ENCODE measurements at regions not wholly inside any gene's neighbourhood (a gene's known extent, or its start where the extent isn't known, plus 50 kb on each side); places are given as distances from the start of the nearest gene placed in this dataset.

DNA sequence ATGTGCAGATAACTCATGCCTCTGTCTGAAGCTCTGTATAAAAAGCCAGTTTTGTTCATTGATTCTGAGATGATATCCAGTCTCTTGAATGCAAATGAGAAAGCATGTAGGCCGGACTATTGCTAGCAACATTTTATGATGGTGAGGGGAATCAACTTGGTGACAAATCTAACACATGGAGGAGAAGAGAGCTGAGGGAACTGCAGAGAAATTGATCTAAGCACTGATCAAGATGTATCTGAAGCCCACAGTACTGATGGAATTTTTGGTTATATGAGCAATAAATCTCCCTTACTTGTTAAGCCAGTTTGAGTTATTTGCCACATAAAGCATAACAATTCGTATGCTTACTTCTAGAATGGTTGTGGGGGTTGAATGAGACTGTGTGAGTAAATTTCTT lies 295.6 kb upstream of the DDHD1 start:
- Histone ChIP-seq H3K27ac (no peak overlapping the region), H3K4me2 (no peak overlapping the region), H3K9me3 (no peaks in the 10 kb centered on the region), H3K4me3 (no peak overlapping the region), H3K4me1 (peaks cover 14% of the 10 kb centered on the region)
- DNase-seq (ENCODE audit: low read depth in 1 of 2, low spot score in 1 of 2): no peak
- FAIRE-seq: no peak
- CTCF ChIA-PET: interaction anchor here (1.6 kb wide), 1 partner anchor 16 kb away, joined by 7 read pairs; no protein-coding TSS in a partner anchor
- POLR2A ChIA-PET: no interaction called here
- ATAC-seq: no peak
- WGBS (ENCODE audit: missing lambda C conversion rate): 69% methylated on average over 2 of the region's 2 CpGs
- TF ChIP-seq, protein P1, sequence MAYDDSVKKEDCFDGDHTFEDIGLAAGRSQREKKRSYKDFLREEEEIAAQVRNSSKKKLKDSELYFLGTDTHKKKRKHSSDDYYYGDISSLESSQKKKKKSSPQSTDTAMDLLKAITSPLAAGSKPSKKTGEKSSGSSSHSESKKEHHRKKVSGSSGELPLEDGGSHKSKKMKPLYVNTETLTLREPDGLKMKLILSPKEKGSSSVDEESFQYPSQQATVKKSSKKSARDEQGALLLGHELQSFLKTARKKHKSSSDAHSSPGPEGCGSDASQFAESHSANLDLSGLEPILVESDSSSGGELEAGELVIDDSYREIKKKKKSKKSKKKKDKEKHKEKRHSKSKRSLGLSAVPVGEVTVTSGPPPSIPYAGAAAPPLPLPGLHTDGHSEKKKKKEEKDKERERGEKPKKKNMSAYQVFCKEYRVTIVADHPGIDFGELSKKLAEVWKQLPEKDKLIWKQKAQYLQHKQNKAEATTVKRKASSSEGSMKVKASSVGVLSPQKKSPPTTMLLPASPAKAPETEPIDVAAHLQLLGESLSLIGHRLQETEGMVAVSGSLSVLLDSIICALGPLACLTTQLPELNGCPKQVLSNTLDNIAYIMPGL (CRISPR knock-in tag; IDR thresholded peaks at IDR 0.05; ENCODE audit: borderline replicate concordance): no peak
- TF ChIP-seq MAFK (IDR thresholded peaks at IDR 0.05; ENCODE audit: partially characterized antibody): no peak
- TF ChIP-seq, protein P2, sequence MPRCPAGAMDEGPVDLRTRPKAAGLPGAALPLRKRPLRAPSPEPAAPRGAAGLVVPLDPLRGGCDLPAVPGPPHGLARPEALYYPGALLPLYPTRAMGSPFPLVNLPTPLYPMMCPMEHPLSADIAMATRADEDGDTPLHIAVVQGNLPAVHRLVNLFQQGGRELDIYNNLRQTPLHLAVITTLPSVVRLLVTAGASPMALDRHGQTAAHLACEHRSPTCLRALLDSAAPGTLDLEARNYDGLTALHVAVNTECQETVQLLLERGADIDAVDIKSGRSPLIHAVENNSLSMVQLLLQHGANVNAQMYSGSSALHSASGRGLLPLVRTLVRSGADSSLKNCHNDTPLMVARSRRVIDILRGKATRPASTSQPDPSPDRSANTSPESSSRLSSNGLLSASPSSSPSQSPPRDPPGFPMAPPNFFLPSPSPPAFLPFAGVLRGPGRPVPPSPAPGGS (IDR thresholded peaks at IDR 0.05): no peak
- TF ChIP-seq MYC (IDR thresholded peaks at IDR 0.05; ENCODE audit: borderline replicate concordance, low read length): no peak
- TF ChIP-seq, protein P3, sequence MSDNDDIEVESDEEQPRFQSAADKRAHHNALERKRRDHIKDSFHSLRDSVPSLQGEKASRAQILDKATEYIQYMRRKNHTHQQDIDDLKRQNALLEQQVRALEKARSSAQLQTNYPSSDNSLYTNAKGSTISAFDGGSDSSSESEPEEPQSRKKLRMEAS (IDR thresholded peaks at IDR 0.05): no peak
- TF ChIP-seq EHF (CRISPR knock-in tag; IDR thresholded peaks at IDR 0.05): no peak
- TF ChIP-seq, protein P4, sequence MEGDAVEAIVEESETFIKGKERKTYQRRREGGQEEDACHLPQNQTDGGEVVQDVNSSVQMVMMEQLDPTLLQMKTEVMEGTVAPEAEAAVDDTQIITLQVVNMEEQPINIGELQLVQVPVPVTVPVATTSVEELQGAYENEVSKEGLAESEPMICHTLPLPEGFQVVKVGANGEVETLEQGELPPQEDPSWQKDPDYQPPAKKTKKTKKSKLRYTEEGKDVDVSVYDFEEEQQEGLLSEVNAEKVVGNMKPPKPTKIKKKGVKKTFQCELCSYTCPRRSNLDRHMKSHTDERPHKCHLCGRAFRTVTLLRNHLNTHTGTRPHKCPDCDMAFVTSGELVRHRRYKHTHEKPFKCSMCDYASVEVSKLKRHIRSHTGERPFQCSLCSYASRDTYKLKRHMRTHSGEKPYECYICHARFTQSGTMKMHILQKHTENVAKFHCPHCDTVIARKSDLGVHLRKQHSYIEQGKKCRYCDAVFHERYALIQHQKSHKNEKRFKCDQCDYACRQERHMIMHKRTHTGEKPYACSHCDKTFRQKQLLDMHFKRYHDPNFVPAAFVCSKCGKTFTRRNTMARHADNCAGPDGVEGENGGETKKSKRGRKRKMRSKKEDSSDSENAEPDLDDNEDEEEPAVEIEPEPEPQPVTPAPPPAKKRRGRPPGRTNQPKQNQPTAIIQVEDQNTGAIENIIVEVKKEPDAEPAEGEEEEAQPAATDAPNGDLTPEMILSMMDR (IDR thresholded peaks at IDR 0.05): no peak
- TF ChIP-seq HOXB13 (CRISPR knock-in tag; IDR thresholded peaks at IDR 0.05; ENCODE audit: low read depth): no peak
- no peak for TF ChIP-seq SMC3 (IDR thresholded peaks at IDR 0.05)
- no peak for TF ChIP-seq FOSB (CRISPR knock-in tag; IDR thresholded peaks at IDR 0.05)
- no peak for TF ChIP-seq POLR2A (IDR thresholded peaks at IDR 0.05; ENCODE audit: low read length)
- no peak for TF ChIP-seq ZSCAN20 (CRISPR knock-in tag; IDR thresholded peaks at IDR 0.05)
- no peak for TF ChIP-seq BHLHE40 (IDR thresholded peaks at IDR 0.05; ENCODE audit: low read depth, low read length)
- no peak for TF ChIP-seq CBX2 (IDR thresholded peaks at IDR 0.05; ENCODE audit: borderline replicate concordance, low read depth)
- TF ChIP-seq, protein P5, sequence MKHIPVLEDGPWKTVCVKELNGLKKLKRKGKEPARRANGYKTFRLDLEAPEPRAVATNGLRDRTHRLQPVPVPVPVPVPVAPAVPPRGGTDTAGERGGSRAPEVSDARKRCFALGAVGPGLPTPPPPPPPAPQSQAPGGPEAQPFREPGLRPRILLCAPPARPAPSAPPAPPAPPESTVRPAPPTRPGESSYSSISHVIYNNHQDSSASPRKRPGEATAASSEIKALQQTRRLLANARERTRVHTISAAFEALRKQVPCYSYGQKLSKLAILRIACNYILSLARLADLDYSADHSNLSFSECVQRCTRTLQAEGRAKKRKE (CRISPR knock-in tag; IDR thresholded peaks at IDR 0.05; ENCODE audit: low read depth): no peak
- TF ChIP-seq CHD4 (IDR thresholded peaks at IDR 0.05; ENCODE audit: borderline replicate concordance): no peak
- TF ChIP-seq ZNF302 (CRISPR knock-in tag; IDR thresholded peaks at IDR 0.05): no peak
- TF ChIP-seq, protein P6, sequence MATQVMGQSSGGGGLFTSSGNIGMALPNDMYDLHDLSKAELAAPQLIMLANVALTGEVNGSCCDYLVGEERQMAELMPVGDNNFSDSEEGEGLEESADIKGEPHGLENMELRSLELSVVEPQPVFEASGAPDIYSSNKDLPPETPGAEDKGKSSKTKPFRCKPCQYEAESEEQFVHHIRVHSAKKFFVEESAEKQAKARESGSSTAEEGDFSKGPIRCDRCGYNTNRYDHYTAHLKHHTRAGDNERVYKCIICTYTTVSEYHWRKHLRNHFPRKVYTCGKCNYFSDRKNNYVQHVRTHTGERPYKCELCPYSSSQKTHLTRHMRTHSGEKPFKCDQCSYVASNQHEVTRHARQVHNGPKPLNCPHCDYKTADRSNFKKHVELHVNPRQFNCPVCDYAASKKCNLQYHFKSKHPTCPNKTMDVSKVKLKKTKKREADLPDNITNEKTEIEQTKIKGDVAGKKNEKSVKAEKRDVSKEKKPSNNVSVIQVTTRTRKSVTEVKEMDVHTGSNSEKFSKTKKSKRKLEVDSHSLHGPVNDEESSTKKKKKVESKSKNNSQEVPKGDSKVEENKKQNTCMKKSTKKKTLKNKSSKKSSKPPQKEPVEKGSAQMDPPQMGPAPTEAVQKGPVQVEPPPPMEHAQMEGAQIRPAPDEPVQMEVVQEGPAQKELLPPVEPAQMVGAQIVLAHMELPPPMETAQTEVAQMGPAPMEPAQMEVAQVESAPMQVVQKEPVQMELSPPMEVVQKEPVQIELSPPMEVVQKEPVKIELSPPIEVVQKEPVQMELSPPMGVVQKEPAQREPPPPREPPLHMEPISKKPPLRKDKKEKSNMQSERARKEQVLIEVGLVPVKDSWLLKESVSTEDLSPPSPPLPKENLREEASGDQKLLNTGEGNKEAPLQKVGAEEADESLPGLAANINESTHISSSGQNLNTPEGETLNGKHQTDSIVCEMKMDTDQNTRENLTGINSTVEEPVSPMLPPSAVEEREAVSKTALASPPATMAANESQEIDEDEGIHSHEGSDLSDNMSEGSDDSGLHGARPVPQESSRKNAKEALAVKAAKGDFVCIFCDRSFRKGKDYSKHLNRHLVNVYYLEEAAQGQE (IDR thresholded peaks at IDR 0.05): no peak
- TF ChIP-seq, protein P7, sequence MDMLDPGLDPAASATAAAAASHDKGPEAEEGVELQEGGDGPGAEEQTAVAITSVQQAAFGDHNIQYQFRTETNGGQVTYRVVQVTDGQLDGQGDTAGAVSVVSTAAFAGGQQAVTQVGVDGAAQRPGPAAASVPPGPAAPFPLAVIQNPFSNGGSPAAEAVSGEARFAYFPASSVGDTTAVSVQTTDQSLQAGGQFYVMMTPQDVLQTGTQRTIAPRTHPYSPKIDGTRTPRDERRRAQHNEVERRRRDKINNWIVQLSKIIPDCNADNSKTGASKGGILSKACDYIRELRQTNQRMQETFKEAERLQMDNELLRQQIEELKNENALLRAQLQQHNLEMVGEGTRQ (IDR thresholded peaks at IDR 0.05): no peak

Data from A549 (cell line).